ENCODE measurements at regions not wholly inside any gene's neighbourhood (a gene's known extent, or its start where the extent isn't known, plus 50 kb on each side); places are given as distances from the start of the nearest gene placed in this dataset.

DNA sequence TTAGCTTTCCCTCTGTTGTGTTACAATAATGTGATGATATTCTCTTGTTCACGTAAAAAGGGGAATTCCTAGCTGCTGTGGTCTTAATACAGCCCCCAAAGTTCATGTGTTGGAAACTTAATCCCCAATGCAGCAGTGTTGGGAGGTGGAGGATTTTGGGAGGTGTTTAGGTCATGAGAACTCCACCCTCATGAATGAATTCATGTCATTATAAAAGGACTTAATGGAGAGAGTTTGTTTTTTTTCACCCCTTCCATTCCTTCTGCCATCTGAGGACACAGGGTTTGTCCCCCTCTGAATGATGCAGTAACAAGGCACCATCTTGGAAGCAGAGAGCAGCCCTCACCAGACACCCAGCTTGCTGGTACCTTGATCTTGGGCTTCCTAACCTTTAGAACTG, 253.4 kb upstream of the DDHD1 start:
- TF ChIP-seq, protein P1, sequence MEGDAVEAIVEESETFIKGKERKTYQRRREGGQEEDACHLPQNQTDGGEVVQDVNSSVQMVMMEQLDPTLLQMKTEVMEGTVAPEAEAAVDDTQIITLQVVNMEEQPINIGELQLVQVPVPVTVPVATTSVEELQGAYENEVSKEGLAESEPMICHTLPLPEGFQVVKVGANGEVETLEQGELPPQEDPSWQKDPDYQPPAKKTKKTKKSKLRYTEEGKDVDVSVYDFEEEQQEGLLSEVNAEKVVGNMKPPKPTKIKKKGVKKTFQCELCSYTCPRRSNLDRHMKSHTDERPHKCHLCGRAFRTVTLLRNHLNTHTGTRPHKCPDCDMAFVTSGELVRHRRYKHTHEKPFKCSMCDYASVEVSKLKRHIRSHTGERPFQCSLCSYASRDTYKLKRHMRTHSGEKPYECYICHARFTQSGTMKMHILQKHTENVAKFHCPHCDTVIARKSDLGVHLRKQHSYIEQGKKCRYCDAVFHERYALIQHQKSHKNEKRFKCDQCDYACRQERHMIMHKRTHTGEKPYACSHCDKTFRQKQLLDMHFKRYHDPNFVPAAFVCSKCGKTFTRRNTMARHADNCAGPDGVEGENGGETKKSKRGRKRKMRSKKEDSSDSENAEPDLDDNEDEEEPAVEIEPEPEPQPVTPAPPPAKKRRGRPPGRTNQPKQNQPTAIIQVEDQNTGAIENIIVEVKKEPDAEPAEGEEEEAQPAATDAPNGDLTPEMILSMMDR (IDR thresholded peaks at IDR 0.05; ENCODE audit: control extremely low read depth in 1 of 3, insufficient read depth in 1 of 3, low read depth in 1 of 3, low read length in 3 of 3): no peak
- TF ChIP-seq BRCA1 (IDR thresholded peaks at IDR 0.05; ENCODE audit: low read depth, low read length): no peak
- no peak for TF ChIP-seq POLR2A (IDR thresholded peaks at IDR 0.05; ENCODE audit: control extremely low read depth in 1 of 2, low read depth in 2 of 2, low read length in 2 of 2)
- TF ChIP-seq YY1 (IDR thresholded peaks at IDR 0.05; ENCODE audit: low read depth, low read length): no peak
- no peak for TF ChIP-seq CBX8 (IDR thresholded peaks at IDR 0.05; ENCODE audit: borderline replicate concordance, low read depth, low read length)

Data from H1 (cell line).